Suppressor macrophage treated with lipopolysaccharide for 4 hours (primary cell): ENCODE measurements at regions not wholly inside any gene's neighbourhood (a gene's known extent, or its start where the extent isn't known, plus 50 kb on each side); places are given as distances from the start of the nearest gene placed in this dataset.

Experiments
- DNase-seq: peaks from one replicate; pipeline ENCODE4 v3.0.0-alpha.2; 2020

DNA sequence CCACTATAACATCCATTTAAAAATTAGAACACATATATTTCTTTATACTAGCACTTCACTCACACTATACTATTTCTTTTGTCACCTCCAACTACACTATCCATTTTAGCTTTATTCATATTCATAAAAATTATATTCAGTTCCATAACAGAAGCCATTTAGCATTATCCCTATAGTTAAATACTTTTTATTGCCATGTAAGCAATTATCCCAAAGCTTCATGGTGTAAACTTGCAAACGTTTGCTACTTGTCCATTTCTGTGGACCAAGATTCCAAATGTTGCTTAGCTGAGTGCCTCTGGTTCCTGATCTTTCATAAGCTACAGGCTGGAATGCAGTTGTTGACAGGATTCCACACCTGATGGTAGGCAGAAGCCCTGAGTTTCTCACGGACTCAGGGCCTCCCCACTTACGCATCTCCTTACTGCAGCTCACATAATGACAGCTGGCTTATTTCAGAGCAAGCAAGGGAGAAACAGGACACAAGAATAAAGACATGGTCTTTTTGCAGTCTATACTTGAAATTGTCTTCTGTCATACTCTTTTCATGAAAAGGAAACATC is 1584.8 kb downstream of the SLITRK5 start:
- DNase-seq, result no peak

- DNase-seq, result no peak
Observed at GRCh38 chr13:89267734-89268133, 1596.6 kb downstream of the SLITRK5 start.

GRCh38 chr13:89269737-89270136 is 1598.6 kb downstream of the SLITRK5 start:
- DNase-seq, result no peak

GRCh38 chr13:89270736-89271135 is 1599.6 kb downstream of the SLITRK5 start:
- no peak for DNase-seq

DNA sequence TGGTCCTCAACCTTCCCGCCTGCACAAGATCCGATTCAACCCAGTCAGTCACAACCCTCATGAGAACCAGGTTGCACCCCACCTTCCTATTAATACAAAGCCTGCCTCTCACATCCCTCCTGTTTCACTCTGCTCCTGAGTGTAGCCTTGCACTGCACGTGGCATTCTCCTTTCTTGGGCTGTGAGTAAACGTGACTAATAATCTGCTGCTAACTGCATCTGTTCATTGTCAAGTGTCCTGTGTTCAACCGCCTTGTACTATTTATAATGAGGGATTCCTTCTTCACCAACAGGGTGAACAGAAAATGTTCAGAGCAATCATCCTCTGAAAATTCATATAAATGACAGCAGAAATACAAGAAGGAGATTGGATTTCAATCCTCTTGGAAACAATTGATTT is 1608.2 kb downstream of the SLITRK5 start:
- DNase-seq, result no peak

GRCh38 chr13:89281331-89281730 is 1610.2 kb downstream of the SLITRK5 start:
- no peak for DNase-seq

DNA sequence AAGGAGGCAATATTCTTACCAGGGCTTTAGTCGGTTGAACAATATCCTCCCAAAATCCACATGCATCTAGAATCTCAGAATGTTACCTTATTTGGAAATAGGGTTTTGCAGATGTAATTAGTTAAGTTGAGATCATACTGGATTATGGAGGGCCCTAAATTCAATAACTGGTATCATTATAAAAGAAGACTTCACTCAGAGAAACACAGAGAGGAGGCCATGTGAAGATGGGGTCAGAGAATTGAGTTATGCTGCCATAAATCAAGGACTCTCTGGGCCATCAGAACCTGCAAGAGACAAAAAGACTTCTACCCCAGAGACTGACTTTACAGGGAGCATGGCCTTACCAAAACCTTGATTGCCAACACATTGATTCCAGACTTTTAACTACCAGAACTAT is 1611.1 kb downstream of the SLITRK5 start:
- DNase-seq, result no peak

DNA sequence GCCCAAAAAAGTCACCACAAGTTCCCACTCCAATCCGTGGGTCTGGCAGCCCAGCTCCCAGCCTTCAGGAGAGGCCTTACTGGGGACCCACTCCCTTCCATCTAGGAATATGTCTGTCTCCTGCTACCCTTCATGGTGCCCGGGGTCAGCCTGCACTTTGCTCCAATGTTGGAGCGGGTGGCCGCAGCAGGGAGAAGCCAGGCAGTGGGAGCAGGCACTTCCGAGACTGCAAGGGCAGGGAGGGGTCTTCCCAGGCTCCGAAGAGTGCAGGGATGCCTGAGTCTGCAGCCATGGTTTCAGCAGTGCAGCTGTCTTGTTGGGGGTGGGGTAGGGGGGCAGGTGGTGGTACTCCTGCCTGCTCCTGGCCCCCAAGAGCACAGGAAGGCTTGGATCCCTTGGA is 1616.2 kb downstream of the SLITRK5 start:
- DNase-seq, result no peak

DNA sequence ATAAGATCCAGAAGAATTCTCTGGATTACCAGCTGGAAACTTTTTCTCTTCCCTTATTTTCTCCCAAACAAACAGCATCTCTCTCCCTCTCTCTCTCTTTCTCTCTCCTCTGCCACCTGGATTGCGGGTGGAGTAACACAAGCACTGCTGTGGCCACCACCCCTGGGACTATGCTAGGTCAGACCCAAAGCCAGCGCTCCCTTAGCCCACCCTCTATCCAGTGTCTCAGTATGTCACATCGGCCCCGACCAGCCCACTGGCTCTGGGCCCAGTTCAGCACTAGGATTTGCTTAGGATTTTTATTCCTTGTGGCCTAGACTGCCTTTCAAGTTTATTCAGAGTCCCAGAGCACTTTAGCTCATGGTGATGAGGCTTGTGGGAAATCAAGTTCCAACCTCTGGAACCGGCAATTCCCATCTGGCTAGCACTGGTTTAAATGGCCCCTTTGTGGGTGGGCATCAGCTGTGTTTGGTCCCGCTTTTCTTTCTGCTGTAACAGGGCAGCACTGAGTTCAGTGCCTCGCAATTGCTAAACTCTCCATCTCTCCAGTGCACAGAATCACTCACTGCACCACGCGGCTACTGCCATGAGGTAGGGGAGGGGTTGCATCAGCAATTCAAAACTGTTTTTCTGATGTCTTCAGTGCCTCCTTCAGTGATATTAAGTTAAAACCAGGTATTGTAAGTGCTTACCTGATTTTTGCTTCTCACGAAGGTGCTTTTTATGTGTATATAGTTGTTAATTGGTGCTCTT is 1623.1 kb downstream of the SLITRK5 start:
- no peak for DNase-seq

DNA sequence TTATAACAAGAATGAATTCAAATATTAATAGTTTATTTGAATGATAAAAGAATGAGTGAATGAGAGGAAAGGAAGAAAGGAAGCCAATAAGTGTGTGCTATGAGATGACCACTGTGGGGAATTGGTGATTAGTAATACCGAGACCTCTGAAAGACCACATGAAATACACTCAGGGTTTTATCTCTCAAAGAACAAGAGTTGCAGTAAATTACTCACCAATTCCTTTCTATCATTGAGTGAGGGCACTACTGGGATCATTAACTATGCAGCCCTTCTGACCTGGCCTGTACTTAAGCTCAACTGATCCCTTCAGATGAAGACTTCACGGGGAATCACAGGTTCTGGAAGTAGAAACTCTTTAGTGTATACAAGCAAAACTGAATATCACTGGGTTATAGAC is 1636.1 kb downstream of the SLITRK5 start:
- DNase-seq, result no peak

- no peak for DNase-seq
Observed at GRCh38 chr13:89310943-89311672, 1639.9 kb downstream of the SLITRK5 start.

- DNase-seq, result no peak
Observed at GRCh38 chr13:89315287-89315686, 1644.1 kb downstream of the SLITRK5 start.

DNA sequence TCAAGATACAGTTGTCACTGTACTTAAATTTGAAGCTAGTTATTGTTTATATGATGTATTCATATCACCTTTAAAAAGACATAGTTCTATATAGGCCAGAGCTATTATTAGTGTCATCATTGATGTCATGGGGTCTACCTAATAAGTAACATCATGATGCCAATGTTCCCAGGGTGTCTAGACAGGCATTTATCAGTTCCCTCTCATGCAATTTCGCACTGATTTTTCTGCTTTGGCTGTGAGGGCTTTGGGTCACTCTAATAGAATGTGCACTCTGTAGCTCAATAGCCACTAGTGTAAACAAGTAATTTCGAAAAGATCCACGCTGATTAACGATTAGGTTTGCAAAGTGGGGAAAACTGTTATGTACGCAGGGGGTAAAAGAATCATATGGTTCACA is 1651.3 kb downstream of the SLITRK5 start:
- DNase-seq, result no peak

- DNase-seq, result no peak
Observed at GRCh38 chr13:89324582-89324981, 1653.4 kb downstream of the SLITRK5 start.

GRCh38 chr13:89343165-89343564 is 1672.0 kb downstream of the SLITRK5 start:
- no peak for DNase-seq

- DNase-seq, result no peak
Observed at GRCh38 chr13:89352384-89352783, 1681.2 kb downstream of the SLITRK5 start.

DNA sequence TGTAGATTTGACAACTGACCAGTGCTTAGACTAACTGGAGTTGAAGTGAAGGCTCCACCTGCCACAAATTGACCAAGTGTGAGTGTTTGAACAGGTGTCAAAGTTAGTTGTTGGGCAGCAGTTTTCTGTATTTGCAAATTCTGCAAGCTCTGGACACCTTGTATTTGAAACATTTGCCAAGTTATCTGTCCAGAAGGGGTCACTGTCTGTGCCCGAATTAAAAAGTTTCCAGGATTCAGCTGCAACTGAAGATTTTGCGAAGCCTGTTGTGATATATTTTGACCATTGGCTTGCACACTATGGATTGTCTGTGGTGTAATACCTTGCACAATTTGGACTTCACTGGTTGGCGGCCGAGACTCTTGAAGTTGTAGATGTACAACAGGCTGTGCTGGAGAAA is 1690.7 kb downstream of the SLITRK5 start:
- DNase-seq, result peak; percentile 3

- DNase-seq, result no peak
Observed at GRCh38 chr13:89363144-89363543, 1692.0 kb downstream of the SLITRK5 start.

DNA sequence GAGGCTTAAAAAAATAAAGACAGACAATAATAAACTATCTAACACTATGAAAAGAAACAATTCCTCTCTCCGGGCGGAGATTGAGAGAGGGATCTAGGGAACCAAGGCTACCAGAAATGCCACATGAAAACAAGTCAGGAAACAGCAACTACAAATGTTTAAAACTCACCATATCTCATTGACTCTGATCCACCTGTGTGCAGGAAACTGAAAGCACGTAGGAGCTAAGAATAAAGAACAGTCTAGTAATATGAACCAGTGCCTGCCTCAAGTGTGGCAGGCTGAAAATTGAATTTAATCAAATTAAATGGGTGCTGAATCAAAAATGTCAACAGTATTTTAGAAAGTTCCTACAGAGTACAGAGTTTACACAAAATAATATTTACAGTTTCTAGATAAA is 1701.0 kb downstream of the SLITRK5 start:
- DNase-seq, result no peak

DNA sequence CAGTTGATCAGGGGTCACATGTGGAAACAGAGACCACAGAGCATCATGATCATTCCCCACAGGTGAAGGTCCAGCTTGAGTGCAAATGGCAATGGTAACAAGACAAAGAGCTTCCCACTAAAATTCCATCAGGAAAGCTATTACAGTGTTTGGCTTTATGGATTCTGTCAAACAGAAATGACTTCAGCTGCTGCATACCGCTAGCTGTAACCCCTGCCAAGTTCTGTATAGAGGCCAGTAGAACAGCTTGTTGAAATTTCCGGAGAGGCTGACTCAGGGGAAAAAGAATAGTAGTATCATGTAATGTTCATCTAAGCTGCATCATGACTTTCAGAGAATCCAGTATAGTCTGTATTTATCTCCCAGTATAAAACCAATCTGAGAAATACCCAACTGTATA is 1704.7 kb downstream of the SLITRK5 start:
- no peak for DNase-seq

DNA sequence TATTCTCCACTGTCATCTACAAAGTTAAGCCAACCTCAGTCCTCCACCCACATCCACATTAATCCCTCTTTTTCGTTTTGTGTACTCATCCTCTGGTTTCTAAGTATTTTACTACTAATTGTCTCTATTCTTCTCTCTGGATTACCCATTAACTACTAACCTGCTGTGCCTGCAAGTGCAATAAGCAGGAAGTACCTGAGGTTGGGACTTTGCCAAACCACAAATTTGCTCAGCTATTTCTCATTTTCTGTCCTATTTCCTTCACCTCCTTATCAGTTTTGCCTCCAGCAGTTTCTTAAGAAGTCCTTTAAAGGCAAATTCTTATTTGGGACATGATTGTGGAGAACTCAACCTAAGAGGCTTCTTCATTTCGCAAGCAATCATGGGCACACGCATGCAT is 1708.9 kb downstream of the SLITRK5 start:
- no peak for DNase-seq

GRCh38 chr13:89382981-89383380 is 1711.8 kb downstream of the SLITRK5 start:
- no peak for DNase-seq

- no peak for DNase-seq
Observed at GRCh38 chr13:89383891-89384290, 1712.7 kb downstream of the SLITRK5 start.

DNA sequence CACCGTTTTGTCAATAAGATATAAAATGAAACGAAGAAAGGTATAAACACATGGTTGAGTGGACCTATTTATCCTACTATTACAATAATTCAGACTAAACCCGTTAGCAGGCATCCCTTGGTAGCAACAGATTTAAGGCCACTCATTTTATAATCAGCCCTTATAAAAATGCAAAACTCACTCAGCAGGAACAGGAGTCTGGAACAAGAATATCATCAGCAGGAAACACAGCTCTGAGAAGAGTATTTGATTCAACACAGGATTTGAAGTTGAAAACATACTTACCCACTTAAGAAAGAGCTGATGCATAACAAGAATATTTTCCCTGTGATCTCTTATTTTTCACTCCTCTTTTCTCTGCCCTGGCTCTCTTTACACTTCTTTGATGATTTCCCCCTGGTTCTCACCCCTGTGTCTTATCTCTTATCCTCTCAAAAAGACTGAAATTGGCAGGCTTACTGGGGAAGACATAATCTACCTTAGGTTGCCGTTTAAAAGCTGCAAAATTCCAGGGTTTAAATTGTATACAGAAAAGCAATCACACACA is 1722.7 kb downstream of the SLITRK5 start:
- no peak for DNase-seq
